ENCODE measurements at regions not wholly inside any gene's neighbourhood (a gene's known extent, or its start where the extent isn't known, plus 50 kb on each side); places are given as distances from the start of the nearest gene placed in this dataset.

- H3K9me3 ChIP-seq (replicated peaks; ENCODE audit: control insufficient read depth, insufficient read depth, low read length), result no peaks in the 10 kb centered on the region
- no peaks in the 10 kb centered on the region for H4K20me1 ChIP-seq (replicated peaks; ENCODE audit: control insufficient read depth, extremely low read depth, insufficient read depth, low read length)
- no peak overlapping the region for H3K27ac ChIP-seq (ENCODE audit: insufficient read depth, low read depth, low read length)
- no peak overlapping the region for H2AFZ ChIP-seq (ENCODE audit: low read depth, low read length)
- no peak overlapping the region for H3K4me2 ChIP-seq (ENCODE audit: insufficient read depth, low read length)
- CTCF ChIA-PET, result no interaction called here
- no peaks in the 10 kb centered on the region for H3K27me3 ChIP-seq (ENCODE audit: control insufficient read depth in 2 of 2, insufficient read depth in 2 of 2, low read length in 2 of 2)
- no peaks in the 10 kb centered on the region for H3K9me1 ChIP-seq (replicated peaks; ENCODE audit: control insufficient read depth, extremely low read depth, insufficient read depth, low read length)
- H3K36me3 ChIP-seq (ENCODE audit: control insufficient read depth in 2 of 2, extremely low read depth in 1 of 2, insufficient read depth in 2 of 2, low read length in 2 of 2), result no peaks in the 10 kb centered on the region
- no TSS peak for BruUV-seq (replicated peaks)
- TF ChIP-seq MYC (IDR thresholded peaks at IDR 0.05; ENCODE audit: low read depth, low read length) (no peak), JUN (IDR thresholded peaks at IDR 0.05; ENCODE audit: borderline replicate concordance, insufficient read depth, insufficient read length, low read depth) (no peak), CTCF (IDR thresholded peaks at IDR 0.05; ENCODE audit: extremely low read depth in 1 of 2, insufficient read depth in 1 of 2, low read depth in 1 of 2, low read length in 2 of 2) (no peak), POLR2A (IDR thresholded peaks at IDR 0.05; ENCODE audit: low read depth, low read length) (no peak), EZH2 (IDR thresholded peaks at IDR 0.05; ENCODE audit: borderline replicate concordance, low read depth, low read length, severe bottlenecking) (no peak), MAX (IDR thresholded peaks at IDR 0.05; ENCODE audit: insufficient read depth, insufficient read length) (no peak), POLR2AphosphoS5 (IDR thresholded peaks at IDR 0.05; ENCODE audit: insufficient read depth, low read depth, low read length) (no peak), GATA2 (IDR thresholded peaks at IDR 0.05; ENCODE audit: insufficient read depth, insufficient read length, low read depth, low read length) (no peak), FOS (IDR thresholded peaks at IDR 0.05; ENCODE audit: borderline replicate concordance, insufficient read depth, low read length) (no peak)
- H3K4me3 ChIP-seq (replicated peaks in 1 of 3; ENCODE audit: insufficient read depth in 1 of 3, low read depth in 1 of 3, low read length in 3 of 3), result no peak overlapping the region
- DNase-seq (ENCODE audit: low read depth, low spot score), result no peak
- FAIRE-seq, result no peak
- POLR2A ChIA-PET, result no interaction called here
- dilution Hi-C loops (cut with MboI; ENCODE audit: extremely low pct_ligation_motif_present, low sequenced_read_pairs), result no loop called here
- intact Hi-C loops (cut with micrococcal nuclease), result no loop called here
- no peaks in the 10 kb centered on the region for H3K4me1 ChIP-seq (ENCODE audit: control insufficient read depth, extremely low read depth, insufficient read depth, low read length)
- H3K79me2 ChIP-seq (ENCODE audit: control insufficient read depth, insufficient read depth, low read length), result no peaks in the 10 kb centered on the region
- no peak overlapping the region for H3K9ac ChIP-seq (replicated peaks; ENCODE audit: extremely low read depth, insufficient read depth, low read length)
Observed at GRCh38 chr20:40835321-40835720, 146.3 kb upstream of the MAFB start.
